Osteocyte (in vitro differentiated cells): ENCODE measurements at regions not wholly inside any gene's neighbourhood (a gene's known extent, or its start where the extent isn't known, plus 50 kb on each side); places are given as distances from the start of the nearest gene placed in this dataset.

Source experiments
- DNase-seq: peaks from one replicate; pipeline ENCODE4 v3.0.0; 2021; ENCODE audit warnings: mixed read lengths; ENCODE audit not compliant: unreplicated experiment; ENCODE audit errors: extremely low spot score
- H3K27ac Mint-ChIP-seq: one replicate; pipeline ENCODE4 v1.8.0; 2021; ENCODE audit warnings: mild to moderate bottlenecking, mixed read lengths; ENCODE audit not compliant: unreplicated experiment
- H3K27me3 Mint-ChIP-seq: one replicate; pipeline ENCODE4 v1.8.0; 2021; ENCODE audit warnings: mixed read lengths; ENCODE audit not compliant: unreplicated experiment
- H3K36me3 Mint-ChIP-seq: one replicate; pipeline ENCODE4 v1.8.0; 2021; ENCODE audit warnings: mixed read lengths; ENCODE audit not compliant: unreplicated experiment
- H3K4me1 Mint-ChIP-seq: one replicate; pipeline ENCODE4 v1.8.0; 2021; ENCODE audit warnings: mixed read lengths; ENCODE audit not compliant: unreplicated experiment
- H3K4me3 Mint-ChIP-seq: one replicate; pipeline ENCODE4 v1.8.0; 2021; ENCODE audit warnings: mild to moderate bottlenecking, moderate library complexity, mixed read lengths; ENCODE audit not compliant: unreplicated experiment
- H3K9me3 Mint-ChIP-seq: one replicate; pipeline ENCODE4 v1.8.0; 2021; ENCODE audit warnings: mixed read lengths; ENCODE audit not compliant: unreplicated experiment
- CTCF ChIP-seq: fragments of 200-600 bp; sonication (generic); IDR thresholded peaks from 2 replicates; pipeline ENCODE4 v1.5.0; 2021; ENCODE audit warnings: antibody characterized with exemption, mild to moderate bottlenecking, moderate library complexity

GRCh38 chr13:106331116-106331515 lies 204.3 kb downstream of the EFNB2 start:
- Mint-ChIP-seq H3K36me3 (no peaks in the 10 kb centered on the region), H3K4me3 (no peak overlapping the region), H3K27me3 (no peaks in the 10 kb centered on the region), H3K9me3 (no peaks in the 10 kb centered on the region), H3K4me1 (no peaks in the 10 kb centered on the region), H3K27ac (no peak overlapping the region)
- no peak for DNase-seq
- TF ChIP-seq CTCF = no peak

GRCh38 chr13:106329941-106330340 lies 205.5 kb downstream of the EFNB2 start:
- no peaks in the 10 kb centered on the region for H3K9me3 Mint-ChIP-seq
- TF ChIP-seq CTCF = no peak
- H3K27ac Mint-ChIP-seq = no peak overlapping the region
- no peaks in the 10 kb centered on the region for H3K36me3 Mint-ChIP-seq
- no peak for DNase-seq
- H3K27me3 Mint-ChIP-seq = no peaks in the 10 kb centered on the region
- no peak overlapping the region for H3K4me3 Mint-ChIP-seq
- H3K4me1 Mint-ChIP-seq = no peaks in the 10 kb centered on the region

- H3K4me3 Mint-ChIP-seq = no peak overlapping the region
Observed at GRCh38 chr13:106326751-106327150, 208.7 kb downstream of the EFNB2 start.

GRCh38 chr13:106324444-106324843 lies 211.0 kb downstream of the EFNB2 start:
- Mint-ChIP-seq H3K9me3 (peaks cover 17% of the 10 kb centered on the region), H3K27me3 (no peaks in the 10 kb centered on the region), H3K4me1 (no peaks in the 10 kb centered on the region), H3K36me3 (no peaks in the 10 kb centered on the region), H3K4me3 (no peak overlapping the region), H3K27ac (no peak overlapping the region)
- no peak for TF ChIP-seq CTCF
- no peak for DNase-seq

More at GRCh38 chr13:106326751-106327150, 208.7 kb downstream of the EFNB2 start:
- Mint-ChIP-seq H3K27me3 (no peaks in the 10 kb centered on the region), H3K4me1 (no peaks in the 10 kb centered on the region), H3K36me3 (no peaks in the 10 kb centered on the region), H3K27ac (no peak overlapping the region), H3K9me3 (peaks cover 15% of the 10 kb centered on the region)
- TF ChIP-seq CTCF = no peak
- DNase-seq = no peak

GRCh38 chr13:106322628-106323027 lies 212.8 kb downstream of the EFNB2 start:
- no peak overlapping the region for H3K4me3 Mint-ChIP-seq
- H3K4me1 Mint-ChIP-seq = peaks cover 5% of the 10 kb centered on the region
- H3K27me3 Mint-ChIP-seq = no peaks in the 10 kb centered on the region
- H3K27ac Mint-ChIP-seq = no peak overlapping the region
- no peak for TF ChIP-seq CTCF
- peaks cover 17% of the 10 kb centered on the region for H3K9me3 Mint-ChIP-seq
- no peaks in the 10 kb centered on the region for H3K36me3 Mint-ChIP-seq
- DNase-seq = no peak
